PC-9 (cell line): ENCODE measurements at regions not wholly inside any gene's neighbourhood (a gene's known extent, or its start where the extent isn't known, plus 50 kb on each side); places are given as distances from the start of the nearest gene placed in this dataset.

ENCODE experiments used
- BruUV-seq: library from RNA; stranded (reverse); fragments of 400-500 nt; replicated peaks from 2 replicates; lab custom pipeline; 2021; lab: Mats Ljungman, UMichigan
- CTCF ChIA-PET: fragments of 300-600 bp; sonication (Branson Sonifier 250); formaldehyde crosslinking; loops from one replicate; lab custom pipeline; 2022; ENCODE audit warnings: antibody characterized with exemption; lab: Charles Lee
- POLR2A ChIA-PET: fragments of 300-600 bp; sonication (Branson Sonifier 250); formaldehyde crosslinking; loops from one replicate; lab custom pipeline; 2022; ENCODE audit warnings: antibody characterized with exemption; ENCODE audit not compliant: unreplicated experiment; lab: Charles Lee
- DNase-seq, 2 experiments: peaks; one replicate each; pipeline versions ENCODE4 v3.0.0 to v3.0.0-alpha.2; 2015 to 2022; ENCODE audit warnings: mixed read lengths in 1 of 2
- H2AFZ ChIP-seq: fragments of 200-600 bp; sonication (generic); 2 replicates; pipeline ENCODE4 v1.8.1; 2017; ENCODE audit warnings: antibody characterized with exemption
- H3F3A ChIP-seq: fragments of 200-600 bp; sonication (generic); 2 replicates; pipeline ENCODE4 v1.8.1; 2017; ENCODE audit warnings: antibody characterized with exemption, mild to moderate bottlenecking, low read depth; ENCODE audit not compliant: insufficient read depth
- H3K27ac ChIP-seq: fragments of 200-600 bp; sonication (generic); 2 replicates; pipeline ENCODE4 v1.6.1; 2016; ENCODE audit warnings: mixed run types
- H3K27me3 ChIP-seq: fragments of 200-600 bp; sonication (generic); 2 replicates; pipeline ENCODE4 v1.6.1; 2016; ENCODE audit warnings: low read depth, mixed run types; ENCODE audit not compliant: insufficient read depth
- H3K36me3 ChIP-seq: fragments of 200-600 bp; sonication (generic); 2 replicates; pipeline ENCODE4 v1.6.1; 2016; ENCODE audit warnings: low read depth, mixed run types
- H3K4me1 ChIP-seq: fragments of 200-600 bp; sonication (generic); replicated peaks from 2 replicates; pipeline ENCODE4 v1.6.1; 2016; ENCODE audit warnings: mixed run types; ENCODE audit not compliant: insufficient read depth
- H3K4me2 ChIP-seq: fragments of 200-600 bp; sonication (generic); 2 replicates; pipeline ENCODE4 v1.6.1; 2017; ENCODE audit warnings: mixed run types
- H3K4me3 ChIP-seq: fragments of 200-600 bp; sonication (generic); 2 replicates; pipeline ENCODE4 v1.6.1; 2016; ENCODE audit warnings: mixed run types
- H3K79me2 ChIP-seq: fragments of 200-600 bp; sonication (generic); 2 replicates; pipeline ENCODE4 v1.6.1; 2017; ENCODE audit warnings: low read depth, mixed run types
- H3K9me2 ChIP-seq: fragments of 200-600 bp; sonication (generic); 2 replicates; pipeline ENCODE4 v1.8.1; 2017; ENCODE audit warnings: mild to moderate bottlenecking; ENCODE audit not compliant: insufficient read depth
- H3K9me3 ChIP-seq: fragments of 200-600 bp; sonication (generic); 2 replicates; pipeline ENCODE4 v1.8.1; 2016; ENCODE audit warnings: low read depth; ENCODE audit not compliant: insufficient read depth
- H4K20me1 ChIP-seq: fragments of 200-600 bp; sonication (generic); 2 replicates; pipeline ENCODE4 v1.8.1; 2017; ENCODE audit not compliant: insufficient read depth
- CTCF ChIP-seq: fragments of 200-600 bp; sonication (generic); conservative IDR thresholded peaks from 2 replicates; pipeline ENCODE4 v1.6.1; 2017; ENCODE audit warnings: mixed run types, antibody characterized with exemption, mild to moderate bottlenecking, moderate library complexity
- EZH2 ChIP-seq: fragments of 200-600 bp; sonication (generic); IDR thresholded peaks from 2 replicates; pipeline ENCODE4 v1.8.0; 2017; ENCODE audit warnings: antibody characterized with exemption, low read depth
- intact Hi-C: fragments of 100-400 bp; cut with micrococcal nuclease; formaldehyde crosslinking; loops from one replicate; pipeline ENCODE4 v1.10.0; 2022; ENCODE audit not compliant: unreplicated experiment

- TF ChIP-seq CTCF (no peak), EZH2 (no peak)
- intact Hi-C loops: no loop called here
- H3K4me2 ChIP-seq: no peak overlapping the region
Observed at GRCh38 chr2:183666031-183666430, 541.8 kb downstream of the NUP35 start.

GRCh38 chr2:183671233-183671632, 547.0 kb downstream of the NUP35 start:
- intact Hi-C loops: no loop called here
- no peak overlapping the region for H2AFZ ChIP-seq
- H3K9me3 ChIP-seq: no peaks in the 10 kb centered on the region
- ChIA-PET CTCF (no interaction called here), POLR2A (no interaction called here)
- no peaks in the 10 kb centered on the region for H3K36me3 ChIP-seq
- H3K4me2 ChIP-seq: no peak overlapping the region
- no peak overlapping the region for H3K27ac ChIP-seq
- H3K79me2 ChIP-seq: no peaks in the 10 kb centered on the region
- no peaks in the 10 kb centered on the region for H3K27me3 ChIP-seq
- H4K20me1 ChIP-seq: no peaks in the 10 kb centered on the region
- H3K9me2 ChIP-seq: no peaks in the 10 kb centered on the region
- H3K4me1 ChIP-seq: no peaks in the 10 kb centered on the region
- BruUV-seq: no TSS peak
- no peak overlapping the region for H3K4me3 ChIP-seq
- TF ChIP-seq EZH2: no peak
- H3F3A ChIP-seq: no peaks in the 10 kb centered on the region
- no peak for DNase-seq

More at GRCh38 chr2:183666031-183666430, 541.8 kb downstream of the NUP35 start:
- no peaks in the 10 kb centered on the region for H3K79me2 ChIP-seq
- H3K36me3 ChIP-seq: no peaks in the 10 kb centered on the region
- DNase-seq: no peak
- no peaks in the 10 kb centered on the region for H3K27me3 ChIP-seq
- H3K4me3 ChIP-seq: no peak overlapping the region
- H4K20me1 ChIP-seq: no peaks in the 10 kb centered on the region
- H3F3A ChIP-seq: no peaks in the 10 kb centered on the region
- BruUV-seq: no TSS peak
- H3K27ac ChIP-seq: no peak overlapping the region
- H2AFZ ChIP-seq: no peak overlapping the region
- POLR2A ChIA-PET: no interaction called here
- no peaks in the 10 kb centered on the region; the same call in 1 of the 2 replicates for H3K9me2 ChIP-seq
- H3K4me1 ChIP-seq: no peaks in the 10 kb centered on the region
- CTCF ChIA-PET: no interaction called here
- no peaks in the 10 kb centered on the region; the same call in 1 of the 2 replicates for H3K9me3 ChIP-seq

GRCh38 chr2:183678908-183679307, 554.7 kb downstream of the NUP35 start:
- Histone ChIP-seq H3K4me1 (no peaks in the 10 kb centered on the region), H3K9me2 (no peaks in the 10 kb centered on the region), H3K27ac (no peak overlapping the region), H3K79me2 (no peaks in the 10 kb centered on the region), H3K36me3 (no peaks in the 10 kb centered on the region), H4K20me1 (no peaks in the 10 kb centered on the region), H3K4me3 (no peak overlapping the region), H2AFZ (no peak overlapping the region), H3F3A (no peaks in the 10 kb centered on the region), H3K4me2 (no peak overlapping the region), H3K27me3 (no peaks in the 10 kb centered on the region), H3K9me3 (no peaks in the 10 kb centered on the region; the same call in 1 of the 2 replicates)
- intact Hi-C loops: no loop called here
- CTCF ChIA-PET: no interaction called here
- POLR2A ChIA-PET: no interaction called here
- BruUV-seq: no TSS peak
- no peak for TF ChIP-seq EZH2
- TF ChIP-seq CTCF: no peak
- DNase-seq: no peak

GRCh38 chr2:183680573-183680972, 556.3 kb downstream of the NUP35 start:
- intact Hi-C loops: no loop called here
- CTCF ChIA-PET: no interaction called here
- Histone ChIP-seq H3K4me3 (no peak overlapping the region), H3F3A (no peaks in the 10 kb centered on the region), H3K9me2 (0 out of 2 replicates have a peak, but pooled peaks cover 2% of the 10 kb centered on the region), H4K20me1 (no peaks in the 10 kb centered on the region), H3K27me3 (no peaks in the 10 kb centered on the region), H3K9me3 (peaks cover 3% of the 10 kb centered on the region; the same call in 1 of the 2 replicates), H2AFZ (no peak overlapping the region), H3K79me2 (no peaks in the 10 kb centered on the region), H3K27ac (no peak overlapping the region), H3K4me2 (no peak overlapping the region), H3K4me1 (no peaks in the 10 kb centered on the region), H3K36me3 (no peaks in the 10 kb centered on the region)
- BruUV-seq: no TSS peak
- DNase-seq: no peak
- POLR2A ChIA-PET: no interaction called here
- no peak for TF ChIP-seq EZH2
- no peak for TF ChIP-seq CTCF
